Neural progenitor cell (in vitro differentiated cells): ENCODE measurements at regions not wholly inside any gene's neighbourhood (a gene's known extent, or its start where the extent isn't known, plus 50 kb on each side); places are given as distances from the start of the nearest gene placed in this dataset.
"Not testable (repeated sequence)": the region's sequence is repeated elsewhere in the genome, so short reads cannot be mapped to it uniquely, and the experiment has no call there.

Experiments
- DNase-seq: peaks from one replicate; pipeline ENCODE4 v3.0.0-alpha.2; 2016; ENCODE audit warnings: low spot score
- H2AFZ ChIP-seq: fragments of 200-600 bp; sonication (generic); replicated peaks from 2 replicates; pipeline ENCODE4 v1.6.1; 2016; ENCODE audit warnings: antibody characterized with exemption
- H3F3A ChIP-seq: fragments of 200-600 bp; sonication (generic); 2 replicates; pipeline ENCODE4 v1.6.1; 2016; ENCODE audit warnings: antibody characterized with exemption, low read depth
- H3K27ac ChIP-seq: fragments of 200-600 bp; sonication (generic); 2 replicates; pipeline ENCODE4 v1.5.1; 2016; ENCODE audit warnings: mild to moderate bottlenecking
- H3K27me3 ChIP-seq: fragments of 200-600 bp; sonication (generic); 2 replicates; pipeline ENCODE4 v1.6.1; 2016; ENCODE audit warnings: mild to moderate bottlenecking, moderate library complexity
- H3K36me3 ChIP-seq: fragments of 200-600 bp; sonication (generic); 2 replicates; pipeline ENCODE4 v1.5.1; 2016
- H3K4me1 ChIP-seq: fragments of 200-600 bp; sonication (generic); 2 replicates; pipeline ENCODE4 v1.6.1; 2016; ENCODE audit warnings: mixed run types
- H3K4me2 ChIP-seq: fragments of 200-600 bp; sonication (generic); 2 replicates; pipeline ENCODE4 v1.6.1; 2016
- H3K4me3 ChIP-seq: fragments of 200-600 bp; sonication (generic); 2 replicates; pipeline ENCODE4 v1.5.1; 2016
- H3K79me2 ChIP-seq: fragments of 200-600 bp; sonication (generic); 2 replicates; pipeline ENCODE4 v1.6.1; 2016; ENCODE audit warnings: low read depth
- H3K9ac ChIP-seq: fragments of 200-600 bp; sonication (generic); 2 replicates; pipeline ENCODE4 v1.6.1; 2016
- H3K9me3 ChIP-seq: fragments of 200-600 bp; sonication (generic); 2 replicates; pipeline ENCODE4 v1.5.1; 2016; ENCODE audit warnings: low read depth
- H4K20me1 ChIP-seq: fragments of 200-600 bp; sonication (generic); 2 replicates; pipeline ENCODE4 v1.6.1; 2016; ENCODE audit warnings: low read depth
- H3K27ac Mint-ChIP-seq: 3 replicates; pipeline ENCODE4 v1.8.0; 2021; ENCODE audit warnings: mixed read lengths
- H3K27me3 Mint-ChIP-seq: 2 replicates; pipeline ENCODE4 v1.8.0; 2022; ENCODE audit warnings: low read depth, mild to moderate bottlenecking, inconsistent platforms, moderate library complexity, mixed read lengths; ENCODE audit not compliant: insufficient read depth
- H3K36me3 Mint-ChIP-seq: 3 replicates; pipeline ENCODE4 v1.8.0; 2021; ENCODE audit warnings: mixed read lengths
- H3K4me1 Mint-ChIP-seq: 3 replicates; pipeline ENCODE4 v1.8.0; 2021; ENCODE audit warnings: mixed read lengths
- H3K4me3 Mint-ChIP-seq: 3 replicates; pipeline ENCODE4 v1.8.0; 2021; ENCODE audit warnings: mild to moderate bottlenecking, moderate library complexity, mixed read lengths
- H3K9me3 Mint-ChIP-seq: 3 replicates; pipeline ENCODE4 v1.8.0; 2020; ENCODE audit warnings: mixed read lengths
- EZH2 ChIP-seq: fragments of 200-600 bp; sonication (generic); IDR thresholded peaks from 2 replicates; pipeline ENCODE4 v1.6.1; 2017; ENCODE audit warnings: antibody characterized with exemption, mild to moderate bottlenecking, moderate library complexity
- EZH2phosphoT487 ChIP-seq: fragments of 200-600 bp; sonication (generic); IDR thresholded peaks from 2 replicates; pipeline ENCODE4 v1.6.1; 2017; ENCODE audit warnings: antibody characterized with exemption
- TF ChIP-seq, protein P1 (sequence below): fragments of 200-600 bp; sonication (generic); IDR thresholded peaks from 2 replicates; pipeline ENCODE4 v1.5.1; 2017; ENCODE audit warnings: antibody characterized with exemption, mild to moderate bottlenecking

DNA sequence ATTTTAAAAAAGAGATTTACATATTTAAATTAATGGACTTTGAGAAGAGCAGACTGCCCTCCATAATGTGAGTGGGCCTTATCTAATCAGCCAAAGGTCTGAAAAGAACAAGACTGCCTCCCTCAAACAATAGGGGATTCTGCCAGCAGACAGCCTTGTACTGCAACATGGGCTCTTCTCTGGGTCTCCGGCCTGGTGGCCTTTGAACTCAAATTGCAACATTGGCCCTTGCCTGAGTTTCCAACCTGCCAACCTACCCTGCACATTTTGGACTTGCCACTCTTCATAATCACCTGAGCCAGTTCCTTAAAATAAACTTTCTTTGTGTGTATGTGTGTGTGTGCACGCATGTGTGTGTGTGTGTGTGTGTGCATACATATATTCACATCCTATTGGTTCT is 90.8 kb upstream of the OTUD4 start:
- Mint-ChIP-seq H3K27me3 (peaks cover 3% of the 10 kb centered on the region), H3K27ac (no peak overlapping the region), H3K36me3 (no peaks in the 10 kb centered on the region), H3K4me1 (no peaks in the 10 kb centered on the region), H3K9me3 (no peaks in the 10 kb centered on the region), H3K4me3 (no peak overlapping the region)
- Histone ChIP-seq H3K79me2 (no peaks in the 10 kb centered on the region), H3K27me3 (no peaks in the 10 kb centered on the region), H2AFZ (no peak overlapping the region), H3K4me2 (no peak overlapping the region), H3K9ac (no peak overlapping the region), H3K4me3 (no peak overlapping the region), H4K20me1 (no peaks in the 10 kb centered on the region), H3K9me3 (no peaks in the 10 kb centered on the region), H3F3A (no peaks in the 10 kb centered on the region), H3K4me1 (no peaks in the 10 kb centered on the region), H3K27ac (no peak overlapping the region), H3K36me3 (no peaks in the 10 kb centered on the region)
- no peak for DNase-seq
- TF ChIP-seq, protein P1, sequence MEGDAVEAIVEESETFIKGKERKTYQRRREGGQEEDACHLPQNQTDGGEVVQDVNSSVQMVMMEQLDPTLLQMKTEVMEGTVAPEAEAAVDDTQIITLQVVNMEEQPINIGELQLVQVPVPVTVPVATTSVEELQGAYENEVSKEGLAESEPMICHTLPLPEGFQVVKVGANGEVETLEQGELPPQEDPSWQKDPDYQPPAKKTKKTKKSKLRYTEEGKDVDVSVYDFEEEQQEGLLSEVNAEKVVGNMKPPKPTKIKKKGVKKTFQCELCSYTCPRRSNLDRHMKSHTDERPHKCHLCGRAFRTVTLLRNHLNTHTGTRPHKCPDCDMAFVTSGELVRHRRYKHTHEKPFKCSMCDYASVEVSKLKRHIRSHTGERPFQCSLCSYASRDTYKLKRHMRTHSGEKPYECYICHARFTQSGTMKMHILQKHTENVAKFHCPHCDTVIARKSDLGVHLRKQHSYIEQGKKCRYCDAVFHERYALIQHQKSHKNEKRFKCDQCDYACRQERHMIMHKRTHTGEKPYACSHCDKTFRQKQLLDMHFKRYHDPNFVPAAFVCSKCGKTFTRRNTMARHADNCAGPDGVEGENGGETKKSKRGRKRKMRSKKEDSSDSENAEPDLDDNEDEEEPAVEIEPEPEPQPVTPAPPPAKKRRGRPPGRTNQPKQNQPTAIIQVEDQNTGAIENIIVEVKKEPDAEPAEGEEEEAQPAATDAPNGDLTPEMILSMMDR: no peak
- TF ChIP-seq EZH2phosphoT487: no peak
- no peak for TF ChIP-seq EZH2

GRCh38 chr4:145266881-145267280 is 86.5 kb upstream of the OTUD4 start:
- H3K36me3 Mint-ChIP-seq: no peaks in the 10 kb centered on the region

GRCh38 chr4:145260091-145260490 is 79.7 kb upstream of the OTUD4 start:
- Histone ChIP-seq H2AFZ (no peak overlapping the region), H4K20me1 (no peaks in the 10 kb centered on the region), H3K4me3 (no peak overlapping the region), H3F3A (no peaks in the 10 kb centered on the region), H3K36me3 (no peaks in the 10 kb centered on the region), H3K4me1 (peaks cover 3% of the 10 kb centered on the region), H3K27me3 (no peaks in the 10 kb centered on the region), H3K4me2 (no peak overlapping the region), H3K79me2 (no peaks in the 10 kb centered on the region), H3K9ac (no peak overlapping the region), H3K27ac (no peak overlapping the region), H3K9me3 (no peaks in the 10 kb centered on the region)
- no peaks in the 10 kb centered on the region for H3K4me1 Mint-ChIP-seq
- H3K4me3 Mint-ChIP-seq: no peak overlapping the region
- H3K27ac Mint-ChIP-seq: no peak overlapping the region
- no peaks in the 10 kb centered on the region for H3K36me3 Mint-ChIP-seq
- H3K27me3 Mint-ChIP-seq: peaks cover 3% of the 10 kb centered on the region
- TF ChIP-seq EZH2phosphoT487 (no peak), EZH2 (no peak)
- TF ChIP-seq, protein P1: no peak
- H3K9me3 Mint-ChIP-seq: peaks cover 6% of the 10 kb centered on the region
- no peak for DNase-seq

More at GRCh38 chr4:145266881-145267280, 86.5 kb upstream of the OTUD4 start:
- no peak overlapping the region for H3K4me2 ChIP-seq
- no peaks in the 10 kb centered on the region for H3K4me1 ChIP-seq
- no peaks in the 10 kb centered on the region for H3K79me2 ChIP-seq
- no peaks in the 10 kb centered on the region for H3K27me3 ChIP-seq
- H3F3A ChIP-seq: no peaks in the 10 kb centered on the region
- Mint-ChIP-seq H3K4me1 (no peaks in the 10 kb centered on the region), H3K9me3 (no peaks in the 10 kb centered on the region), H3K4me3 (no peak overlapping the region), H3K27me3 (no peaks in the 10 kb centered on the region), H3K27ac (no peak overlapping the region)
- H3K9ac ChIP-seq: no peak overlapping the region
- no peak for DNase-seq
- H3K36me3 ChIP-seq: no peaks in the 10 kb centered on the region
- TF ChIP-seq, protein P1: no peak
- TF ChIP-seq EZH2 (no peak), EZH2phosphoT487 (no peak)
- no peaks in the 10 kb centered on the region for H3K9me3 ChIP-seq
- H4K20me1 ChIP-seq: no peaks in the 10 kb centered on the region
- no peak overlapping the region for H3K4me3 ChIP-seq
- H3K27ac ChIP-seq: no peak overlapping the region
- H2AFZ ChIP-seq: no peak overlapping the region

- not testable (repeated sequence) for H3K36me3 ChIP-seq, H3K4me1 Mint-ChIP-seq, H3K9me3 ChIP-seq, H3K9ac ChIP-seq, H3K27ac Mint-ChIP-seq, H3K9me3 Mint-ChIP-seq, H3K4me1 ChIP-seq, H4K20me1 ChIP-seq, H3K27me3 Mint-ChIP-seq, H3K4me3 Mint-ChIP-seq, H3K4me3 ChIP-seq, H3K79me2 ChIP-seq, H2AFZ ChIP-seq, H3K36me3 Mint-ChIP-seq, H3K4me2 ChIP-seq, H3K27ac ChIP-seq, H3K27me3 ChIP-seq, H3F3A ChIP-seq
- peak; percentile 37 for DNase-seq
Measured at GRCh38 chr4:145255311-145255710, 74.9 kb upstream of the OTUD4 start.
